GM13977 (cell line): ENCODE measurements at regions not wholly inside any gene's neighbourhood (a gene's known extent, or its start where the extent isn't known, plus 50 kb on each side); places are given as distances from the start of the nearest gene placed in this dataset.

Experiments
- DNase-seq: peaks from one replicate; pipeline ENCODE4 v3.0.0; 2012; ENCODE audit warnings: low spot score
- in situ Hi-C: fragments of 300-500 bp; cut with MboI; formaldehyde crosslinking; loops from one replicate; pipeline ENCODE4 v1.12.0; 2022; ENCODE audit warnings: low sequenced_read_pairs, low pct_unique_long_range_greater_than_20kb, mixed read lengths, inconsistent platforms; ENCODE audit not compliant: unreplicated experiment
- TF ChIP-seq, protein P1 (sequence below): IDR thresholded peaks from 2 replicates; pipeline ENCODE4 v1.5.1; 2012; ENCODE audit warnings: mild to moderate bottlenecking, control low read depth; ENCODE audit not compliant: insufficient read depth; ENCODE audit errors: extremely low read depth, missing control alignments

DNA sequence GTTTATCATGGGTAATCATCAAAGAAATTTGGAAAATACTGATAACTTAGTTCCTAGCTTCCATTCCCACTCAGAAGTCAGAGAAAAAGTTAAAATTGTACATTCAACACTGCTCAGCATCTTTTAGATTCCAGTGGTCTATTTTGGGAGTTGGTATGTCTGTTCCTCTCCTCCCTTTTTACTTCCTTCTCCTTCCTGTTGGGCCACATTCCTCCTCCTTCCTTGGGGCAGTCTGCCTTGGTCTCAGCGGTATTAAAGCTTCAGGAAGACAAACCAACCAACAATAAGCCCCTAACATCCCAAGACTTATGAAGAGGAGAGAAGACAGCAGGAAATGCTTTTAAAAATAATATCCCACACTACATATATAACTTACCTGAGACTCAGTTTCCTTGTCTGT, 49.9 kb upstream of the SSBP2 start:
- DNase-seq: no peak
- TF ChIP-seq, protein P1, sequence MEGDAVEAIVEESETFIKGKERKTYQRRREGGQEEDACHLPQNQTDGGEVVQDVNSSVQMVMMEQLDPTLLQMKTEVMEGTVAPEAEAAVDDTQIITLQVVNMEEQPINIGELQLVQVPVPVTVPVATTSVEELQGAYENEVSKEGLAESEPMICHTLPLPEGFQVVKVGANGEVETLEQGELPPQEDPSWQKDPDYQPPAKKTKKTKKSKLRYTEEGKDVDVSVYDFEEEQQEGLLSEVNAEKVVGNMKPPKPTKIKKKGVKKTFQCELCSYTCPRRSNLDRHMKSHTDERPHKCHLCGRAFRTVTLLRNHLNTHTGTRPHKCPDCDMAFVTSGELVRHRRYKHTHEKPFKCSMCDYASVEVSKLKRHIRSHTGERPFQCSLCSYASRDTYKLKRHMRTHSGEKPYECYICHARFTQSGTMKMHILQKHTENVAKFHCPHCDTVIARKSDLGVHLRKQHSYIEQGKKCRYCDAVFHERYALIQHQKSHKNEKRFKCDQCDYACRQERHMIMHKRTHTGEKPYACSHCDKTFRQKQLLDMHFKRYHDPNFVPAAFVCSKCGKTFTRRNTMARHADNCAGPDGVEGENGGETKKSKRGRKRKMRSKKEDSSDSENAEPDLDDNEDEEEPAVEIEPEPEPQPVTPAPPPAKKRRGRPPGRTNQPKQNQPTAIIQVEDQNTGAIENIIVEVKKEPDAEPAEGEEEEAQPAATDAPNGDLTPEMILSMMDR: no peak
- in situ Hi-C loops: no loop called here
